GM19025 (cell line): ENCODE measurements at regions not wholly inside any gene's neighbourhood (a gene's known extent, or its start where the extent isn't known, plus 50 kb on each side); places are given as distances from the start of the nearest gene placed in this dataset.
"Not testable (repeated sequence)": the region's sequence is repeated elsewhere in the genome, so short reads cannot be mapped to it uniquely, and the experiment has no call there.

Experiments
- ATAC-seq: cut with Tn5 transposase; IDR thresholded peaks from one replicate; pipeline ENCODE4 v1.9.1; 2021; ENCODE audit warnings: mild to moderate bottlenecking, low read depth, moderate library complexity; ENCODE audit not compliant: unreplicated experiment

- ATAC-seq = no peak
Observed at GRCh38 chr13:22757530-22758120, 423.2 kb upstream of the SGCG start.

- ATAC-seq = no peak
Observed at GRCh38 chr13:22758245-22758644, 422.5 kb upstream of the SGCG start.

DNA sequence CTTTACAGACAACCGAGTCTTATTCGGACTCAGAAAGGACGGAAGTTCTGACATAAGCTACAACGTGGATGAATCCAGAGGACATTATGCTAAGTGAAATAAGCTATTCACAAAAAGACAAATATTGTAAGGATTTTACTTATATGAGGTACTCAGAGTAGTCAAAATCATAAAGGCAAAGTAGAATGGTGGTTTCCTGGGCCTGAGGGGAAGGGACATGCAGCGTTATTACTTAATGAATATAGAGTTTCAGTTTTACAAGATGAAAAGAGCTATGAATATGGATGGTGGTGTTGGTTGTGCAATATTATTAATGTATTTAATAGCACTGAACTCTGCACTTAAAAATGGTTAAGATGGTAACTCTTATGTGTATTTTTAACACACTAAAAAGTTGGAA is 419.1 kb upstream of the SGCG start:
- ATAC-seq = no peak

- ATAC-seq = no peak
Observed at GRCh38 chr13:22765547-22765946, 415.2 kb upstream of the SGCG start.

DNA sequence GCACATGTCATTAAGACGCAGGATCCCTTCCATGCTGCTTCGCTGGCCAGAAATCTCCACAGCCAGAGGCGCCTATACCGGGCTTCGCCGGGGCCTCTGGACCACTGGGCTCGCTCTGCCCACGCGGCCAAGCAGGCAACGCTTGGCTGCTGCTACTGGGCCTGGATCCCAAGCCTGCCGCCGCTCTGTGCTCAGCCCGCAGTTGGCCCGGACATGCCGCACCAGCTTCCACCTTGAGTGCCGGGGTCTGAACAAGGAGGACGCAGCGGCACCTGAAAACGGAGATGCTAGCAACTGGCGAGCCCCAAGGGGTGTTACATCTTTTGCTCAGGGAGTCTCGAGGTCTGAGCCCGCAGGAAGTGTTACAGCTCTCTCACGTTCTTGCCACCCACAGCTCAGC is 409.9 kb upstream of the SGCG start:
- ATAC-seq = no peak

- no peak for ATAC-seq
Observed at GRCh38 chr13:22773465-22773864, 407.3 kb upstream of the SGCG start.

DNA sequence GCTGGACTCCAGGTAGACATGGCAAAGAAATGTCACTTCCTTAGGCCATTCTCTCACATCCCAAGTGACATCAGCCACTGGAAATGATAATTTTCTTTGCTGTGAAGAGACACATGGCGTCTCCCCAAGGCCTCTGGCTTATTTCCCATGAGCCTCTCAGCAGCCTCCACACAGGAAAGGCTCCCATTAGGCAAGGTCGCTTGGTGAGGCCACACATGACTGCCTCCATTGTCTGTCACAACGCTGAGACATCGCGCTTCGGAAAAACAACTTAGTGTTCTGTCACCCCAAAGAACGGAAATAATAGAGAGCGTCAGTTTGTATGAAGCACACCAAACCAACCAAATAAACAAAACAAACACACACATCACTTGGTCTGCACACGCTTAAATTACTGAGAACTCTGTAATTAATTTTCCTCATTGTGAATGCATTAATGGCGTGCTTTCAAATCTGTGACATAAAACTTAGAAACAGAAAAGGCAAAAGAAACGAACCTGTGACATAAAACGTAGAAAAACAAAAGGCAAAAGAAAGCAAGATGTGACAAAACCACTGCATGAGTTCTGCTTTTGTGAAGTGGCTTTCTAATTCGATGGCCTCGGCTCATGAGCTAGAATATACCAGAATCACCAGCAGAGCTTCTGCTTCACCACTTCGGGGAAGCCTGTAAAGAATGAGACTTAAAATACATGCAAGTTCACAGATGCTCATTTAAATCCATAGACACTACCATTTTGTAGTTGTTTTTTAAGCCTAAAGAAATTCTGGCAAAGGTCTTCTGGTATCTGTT is 404.2 kb upstream of the SGCG start:
- no peak for ATAC-seq

DNA sequence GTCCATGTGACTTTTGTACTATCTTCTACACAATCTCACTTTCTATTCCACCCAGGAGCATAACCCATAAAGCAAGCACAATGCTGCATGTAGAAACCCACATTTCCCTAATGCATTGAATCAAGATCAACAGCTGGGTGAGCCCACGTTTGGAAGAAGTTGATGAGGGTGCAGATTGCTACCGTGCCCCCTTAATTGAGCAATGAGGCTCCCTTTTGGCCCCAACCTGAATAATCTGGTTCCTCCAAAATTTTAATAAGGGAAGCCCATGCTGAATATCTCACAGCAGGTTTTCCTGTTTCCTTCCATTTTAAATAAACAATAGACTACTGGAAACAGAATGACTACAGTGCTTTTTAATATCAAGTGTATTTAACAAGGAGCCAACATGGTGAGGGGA is 403.6 kb upstream of the SGCG start:
- ATAC-seq = no peak

DNA sequence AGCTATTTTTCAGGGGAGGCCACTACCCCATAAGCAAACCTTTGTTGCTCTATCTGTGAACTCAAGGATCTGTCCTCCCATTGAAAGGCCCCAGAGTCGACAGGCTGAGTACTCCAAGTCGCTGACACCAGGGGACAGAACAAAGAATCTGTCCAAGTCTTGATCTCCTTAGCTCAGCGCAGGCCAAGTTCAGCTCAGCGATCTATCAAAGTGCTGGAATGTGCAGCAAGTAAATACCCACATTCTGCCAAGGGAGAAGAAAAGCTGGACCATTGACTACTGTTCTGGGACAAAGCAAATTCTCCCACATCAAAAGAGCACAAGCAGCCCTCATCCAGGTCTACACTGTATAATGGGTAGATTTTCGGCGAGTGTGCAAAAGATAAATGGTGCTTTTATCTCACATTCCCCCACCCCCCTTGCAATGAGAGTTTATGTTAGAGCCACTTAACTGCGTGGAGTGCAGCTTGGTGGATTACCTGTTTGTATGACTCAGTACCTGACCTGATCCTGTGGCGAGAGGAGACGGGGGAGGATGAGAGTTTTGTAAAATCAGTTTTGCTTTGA is 391.7 kb upstream of the SGCG start:
- ATAC-seq = no peak

- no peak for ATAC-seq
Observed at GRCh38 chr13:22789916-22790315, 390.9 kb upstream of the SGCG start.

GRCh38 chr13:22793598-22794134 is 387.1 kb upstream of the SGCG start:
- no peak for ATAC-seq

DNA sequence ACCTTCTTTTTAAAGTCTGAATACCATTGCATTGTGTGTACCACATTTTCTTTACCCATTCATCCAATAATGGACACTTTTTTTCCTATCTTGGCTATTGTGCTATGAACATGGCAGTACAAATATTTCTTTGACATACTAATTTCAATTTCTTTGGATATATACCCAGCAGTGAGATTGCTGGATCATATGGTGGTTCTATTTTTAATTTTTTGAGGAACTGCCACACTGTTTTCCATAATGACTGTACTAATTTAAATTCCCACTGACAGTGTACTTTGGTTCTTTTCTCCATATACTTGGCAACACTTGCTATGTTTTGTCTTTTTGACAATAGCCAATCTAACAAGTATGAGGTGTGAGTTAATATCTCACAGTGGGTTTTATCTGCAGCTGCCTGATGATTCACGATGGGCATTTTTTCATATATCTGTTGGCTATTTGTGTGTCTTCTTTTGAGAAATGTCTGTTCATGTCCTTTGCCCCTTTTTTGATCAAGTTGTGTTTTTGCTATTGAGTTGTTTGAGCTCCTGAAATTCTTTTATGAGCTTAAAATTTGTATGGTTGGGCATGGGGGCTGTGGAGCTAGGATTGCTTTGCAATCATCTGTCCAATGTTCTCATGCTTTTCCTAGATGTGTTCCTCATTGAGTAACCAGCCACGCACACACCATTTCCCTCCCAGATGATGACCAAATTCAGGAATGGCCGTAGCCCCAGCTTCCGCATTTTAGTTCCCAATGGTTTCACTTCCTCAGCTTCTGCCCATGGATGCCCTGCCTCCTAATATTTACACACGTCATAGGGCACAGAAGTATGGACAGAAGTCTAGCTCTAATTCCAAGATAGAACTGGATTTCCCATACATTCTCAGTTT is 380.0 kb upstream of the SGCG start:
- ATAC-seq = no peak

GRCh38 chr13:22801402-22802003 is 379.3 kb upstream of the SGCG start:
- no peak for ATAC-seq

DNA sequence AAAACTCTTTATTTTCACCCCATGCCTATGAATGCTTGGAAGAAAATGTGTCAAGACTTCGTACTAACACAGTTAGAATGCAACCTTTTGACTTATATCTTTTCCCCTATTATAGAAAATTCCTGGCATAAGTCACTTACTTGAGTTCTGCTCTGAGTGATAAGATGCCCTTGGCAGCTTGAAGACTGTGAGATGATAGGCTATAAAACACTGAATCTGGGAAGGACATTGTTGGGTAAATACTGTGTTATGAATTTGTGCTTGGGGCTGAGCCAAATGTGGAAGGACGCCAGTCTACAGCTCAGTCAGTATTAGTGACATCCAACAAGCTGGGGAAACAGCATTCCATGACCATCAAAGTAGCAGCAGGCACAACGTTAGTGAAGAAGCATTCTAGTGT is 368.0 kb upstream of the SGCG start:
- no peak for ATAC-seq

- ATAC-seq = not testable (repeated sequence)
Observed at GRCh38 chr13:22813531-22814377, 367.0 kb upstream of the SGCG start.

DNA sequence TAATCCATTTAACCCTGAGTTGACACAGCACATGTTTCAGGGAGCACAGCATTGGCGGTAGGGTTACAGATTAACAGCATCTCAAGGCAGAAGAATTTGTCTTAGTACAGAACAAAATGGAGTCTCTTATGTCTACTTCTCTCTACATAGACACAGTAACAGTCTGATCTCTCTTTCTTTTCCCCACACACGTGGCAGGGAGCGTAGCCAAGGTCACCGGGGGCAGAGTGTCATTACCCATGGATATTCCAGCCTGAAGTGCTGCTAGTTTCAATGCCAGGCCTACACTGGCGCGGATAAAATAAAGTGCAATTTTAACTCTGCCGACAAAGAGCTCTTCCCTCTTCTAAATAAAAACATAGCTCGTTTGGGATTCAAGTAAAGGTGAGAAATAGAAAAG is 366.3 kb upstream of the SGCG start:
- not testable (repeated sequence) for ATAC-seq

- ATAC-seq = no peak
Observed at GRCh38 chr13:22821589-22821988, 359.2 kb upstream of the SGCG start.

DNA sequence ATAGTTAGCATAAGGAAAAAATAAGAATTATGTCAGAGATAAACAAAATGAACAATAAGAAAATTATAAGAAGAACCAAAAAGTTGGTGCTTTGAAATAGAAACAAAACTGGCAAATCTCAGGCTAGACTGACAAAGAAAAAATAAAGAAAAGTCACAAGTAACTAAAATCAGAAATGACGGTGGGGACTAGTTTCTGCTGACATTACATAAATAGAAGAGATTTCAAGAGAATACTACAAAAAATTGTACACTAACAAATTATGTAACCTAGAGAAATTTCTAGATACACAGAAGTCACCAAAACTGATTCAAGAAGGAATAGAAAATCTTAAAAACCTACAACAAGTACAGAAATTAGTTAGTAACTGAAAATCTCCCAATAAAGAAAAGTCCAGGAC is 355.6 kb upstream of the SGCG start:
- no peak for ATAC-seq

DNA sequence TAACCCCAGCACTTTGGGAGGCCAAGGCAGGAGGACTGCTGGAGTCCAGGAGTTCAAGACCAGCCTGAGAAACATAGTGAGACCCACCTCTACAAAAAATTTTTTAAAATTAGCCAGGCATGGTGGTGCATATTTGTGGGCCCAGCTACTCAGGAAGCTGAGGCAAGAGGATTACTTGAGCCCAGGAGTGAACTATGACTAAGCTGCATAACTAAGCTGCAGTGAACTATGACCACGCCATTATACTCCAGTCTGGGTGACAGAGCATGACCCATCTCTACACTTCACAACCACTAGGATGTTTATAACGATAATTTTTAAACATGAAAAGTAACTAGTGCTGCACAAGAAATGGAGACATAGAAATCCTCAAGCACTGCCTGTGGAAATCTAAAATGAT is 352.7 kb upstream of the SGCG start:
- ATAC-seq = no peak

DNA sequence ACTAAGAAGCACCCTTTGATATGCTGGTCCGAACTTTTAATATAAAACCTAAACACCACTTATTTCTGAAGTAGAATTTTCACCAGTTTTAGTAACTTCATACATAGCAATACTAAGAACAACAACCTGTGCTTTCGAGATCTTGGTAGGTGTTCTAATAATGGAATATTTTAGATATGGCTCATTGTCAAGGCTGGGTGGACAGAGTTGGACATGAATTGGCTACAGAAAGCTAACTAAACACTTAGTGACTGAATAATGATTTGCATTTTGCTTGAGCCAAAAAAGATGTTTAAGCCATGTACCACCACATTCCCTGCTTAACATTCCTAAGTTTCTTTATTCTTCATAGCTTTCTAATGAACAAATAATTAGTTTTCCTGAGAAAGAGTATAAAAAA is 344.3 kb upstream of the SGCG start:
- ATAC-seq = no peak
